Tibial nerve (tissue), 4 donors: ENCODE measurements at regions not wholly inside any gene's neighbourhood (a gene's known extent, or its start where the extent isn't known, plus 50 kb on each side); places are given as distances from the start of the nearest gene placed in this dataset.

Experiments
- CTCF ChIP-seq, 5 experiments: fragments of 200-600 bp in 3 of 5; fragments of 450-650 bp in 2 of 5; sonication (generic) in 3 of 5; IDR thresholded peaks; one replicate each; pipeline ENCODE4 v1.5.1; 2016 to 2019; ENCODE audit warnings: antibody characterized with exemption in 5 of 5, mild to moderate bottlenecking in 3 of 5, moderate library complexity in 2 of 5
- EP300 ChIP-seq, 2 donors: sonication (generic); formaldehyde crosslinking; IDR thresholded peaks; one replicate each; pipeline ENCODE4 v1.6.1; 2017; ENCODE audit warnings: antibody characterized with exemption in 2 of 2, mild to moderate bottlenecking in 1 of 2
- POLR2A ChIP-seq, 2 donors: fragments of 450-650 bp; IDR thresholded peaks; one replicate each; pipeline ENCODE4 v1.6.1; 2017; ENCODE audit warnings: antibody characterized with exemption in 2 of 2, mild to moderate bottlenecking in 2 of 2, moderate library complexity in 2 of 2

DNA sequence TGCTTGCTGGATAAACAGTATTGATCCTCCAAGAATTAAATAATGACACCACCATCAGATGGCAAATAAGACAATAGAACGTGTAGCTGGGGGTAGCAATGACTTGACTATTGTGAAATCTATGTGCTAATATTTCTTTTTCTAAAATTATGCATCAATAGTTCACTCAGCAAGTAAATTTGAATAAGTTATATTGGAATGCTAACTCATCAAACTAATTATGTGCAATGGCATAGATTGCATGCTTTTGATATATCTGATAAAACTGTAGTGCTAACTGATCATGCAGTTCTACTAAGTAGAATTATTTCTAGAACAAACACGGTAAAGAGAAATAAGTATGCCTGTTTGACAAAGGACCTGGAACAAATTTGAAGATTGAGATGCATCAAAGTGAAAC lies 474.4 kb downstream of the NOVA1 start:
- TF ChIP-seq CTCF (IDR thresholded peaks at IDR 0.05) (no peak), EP300 (IDR thresholded peaks at IDR 0.05) (no peak), POLR2A (IDR thresholded peaks at IDR 0.05) (no peak)
